IgD-negative memory B cell (primary cell): ENCODE measurements at regions not wholly inside any gene's neighbourhood (a gene's known extent, or its start where the extent isn't known, plus 50 kb on each side); places are given as distances from the start of the nearest gene placed in this dataset.

Experiments used
- H3K27ac Mint-ChIP-seq, 3 donors: one replicate each; pipeline ENCODE4 v1.8.0; 2020 to 2022; ENCODE audit warnings: mild to moderate bottlenecking in 3 of 3, mixed read lengths in 3 of 3, moderate library complexity in 1 of 3
- H3K27me3 Mint-ChIP-seq: one replicate; pipeline ENCODE4 v1.8.0; 2021; ENCODE audit warnings: mixed read lengths
- H3K36me3 Mint-ChIP-seq: one replicate; pipeline ENCODE4 v1.8.0; 2020; ENCODE audit warnings: mild to moderate bottlenecking, mixed read lengths
- H3K4me1 Mint-ChIP-seq, 3 donors: one replicate each; pipeline ENCODE4 v1.8.0; 2020 to 2022; ENCODE audit warnings: mixed read lengths in 3 of 3, mild to moderate bottlenecking in 1 of 3
- H3K4me3 Mint-ChIP-seq, 4 donors: one replicate each; pipeline ENCODE4 v1.8.0; 2020 to 2022; ENCODE audit warnings: mild to moderate bottlenecking in 4 of 4, mixed read lengths in 4 of 4, moderate library complexity in 3 of 4
- H3K9me3 Mint-ChIP-seq, 3 donors: one replicate each; pipeline ENCODE4 v1.8.0; 2020 to 2021; ENCODE audit warnings: mixed read lengths in 3 of 3, mild to moderate bottlenecking in 1 of 3

- H3K4me1 Mint-ChIP-seq, result peaks cover 0 to 2% (median 0%) of the 10 kb centered on the region in 3 donors
- H3K27me3 Mint-ChIP-seq, result peaks cover 6% of the 10 kb centered on the region
- H3K4me3 Mint-ChIP-seq, result no peak overlapping the region
- H3K9me3 Mint-ChIP-seq, result peaks cover 0 to 4% (median 0%) of the 10 kb centered on the region in 3 donors
- H3K27ac Mint-ChIP-seq, result no peak overlapping the region
- H3K36me3 Mint-ChIP-seq, result no peaks in the 10 kb centered on the region
Observed at GRCh38 chr1:147479864-147480564, 61.3 kb upstream of the BCL9 start.

GRCh38 chr1:147480565-147480935 lies 60.8 kb upstream of the BCL9 start:
- Mint-ChIP-seq H3K36me3 (no peaks in the 10 kb centered on the region), H3K27me3 (peaks cover 6% of the 10 kb centered on the region), H3K4me3 (no peak overlapping the region), H3K9me3 (peaks cover 0 to 4% (median 0%) of the 10 kb centered on the region in 3 donors), H3K27ac (no peak overlapping the region), H3K4me1 (peaks cover 0 to 2% (median 0%) of the 10 kb centered on the region in 3 donors)

DNA sequence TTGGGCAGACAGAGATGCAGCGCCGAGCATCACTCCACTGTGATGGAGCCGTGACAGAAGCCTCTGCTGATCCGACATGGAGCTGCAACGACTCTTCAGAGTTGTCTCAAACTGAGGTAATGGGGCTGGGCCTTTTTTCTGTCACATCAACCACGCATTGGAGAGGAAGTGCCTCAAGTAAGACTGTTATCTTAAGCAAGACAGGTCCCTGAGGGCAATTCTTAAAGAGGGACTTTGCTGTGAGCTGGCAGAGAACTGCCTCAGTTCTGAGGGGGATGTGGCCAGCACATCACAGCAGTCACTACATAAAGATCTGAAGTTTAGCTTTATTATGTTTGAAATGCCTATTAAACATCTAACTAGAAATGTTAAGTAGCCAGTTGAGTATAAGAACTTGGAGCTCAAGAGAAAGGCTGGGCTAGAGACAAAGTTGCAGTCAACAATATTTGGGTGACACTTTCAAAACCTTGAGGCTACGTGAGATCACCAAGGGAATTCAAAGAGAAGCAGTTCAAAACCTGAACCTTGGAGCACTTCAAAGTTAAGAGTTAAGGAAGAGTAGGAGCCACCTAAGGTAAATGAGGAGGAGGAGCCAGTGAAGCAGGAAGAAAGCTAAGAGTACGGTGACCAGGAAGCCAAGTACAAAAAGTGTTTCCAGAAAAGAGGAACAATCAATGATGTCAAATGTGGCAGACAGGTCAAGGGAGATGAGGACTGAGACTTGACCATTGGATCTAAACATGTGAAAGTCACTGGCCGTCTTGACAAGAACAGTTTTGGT lies 54.2 kb upstream of the BCL9 start:
- Mint-ChIP-seq H3K27me3 (peaks cover 9% of the 10 kb centered on the region), H3K27ac (no peak overlapping the region), H3K36me3 (no peaks in the 10 kb centered on the region), H3K4me1 (no peaks in the 10 kb centered on the region), H3K9me3 (peaks cover 0 to 2% (median 0%) of the 10 kb centered on the region in 3 donors), H3K4me3 (no peak overlapping the region)

DNA sequence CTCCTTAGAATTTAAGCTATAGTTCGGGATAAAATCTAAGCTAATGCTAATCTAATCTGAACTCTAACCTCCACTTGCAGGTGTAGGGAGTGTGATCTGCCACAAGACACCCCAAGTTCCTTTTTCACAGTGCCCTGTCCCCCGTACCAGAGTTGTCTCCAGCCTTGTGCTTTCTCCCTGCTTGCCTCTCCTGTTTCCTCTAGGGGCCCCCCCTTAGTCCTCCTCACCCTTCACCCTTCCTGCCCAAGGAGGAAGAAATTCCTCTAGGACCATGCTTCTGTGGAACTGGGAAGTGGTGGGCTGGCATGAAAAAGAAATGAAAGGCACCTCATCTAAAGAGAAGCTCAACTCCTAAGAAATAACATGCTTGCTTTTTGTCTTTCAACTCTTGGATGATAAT lies 50.2 kb upstream of the BCL9 start:
- Mint-ChIP-seq H3K9me3 (no peaks in the 10 kb centered on the region), H3K27ac (no peak overlapping the region), H3K36me3 (no peaks in the 10 kb centered on the region), H3K27me3 (peaks cover 1% of the 10 kb centered on the region), H3K4me1 (no peaks in the 10 kb centered on the region), H3K4me3 (no peak overlapping the region)
